H9 (cell line): ENCODE measurements at regions not wholly inside any gene's neighbourhood (a gene's known extent, or its start where the extent isn't known, plus 50 kb on each side); places are given as distances from the start of the nearest gene placed in this dataset.

Source experiments
- DNase-seq: peaks from one replicate; pipeline ENCODE4 v3.0.0-alpha.2; 2017
- H2AFZ ChIP-seq: one replicate; pipeline ENCODE4 v1.6.1; 2013; ENCODE audit warnings: mild to moderate bottlenecking, low read length, control low read depth, moderate library complexity
- H2AK5ac ChIP-seq: 2 replicates; pipeline ENCODE4 v1.6.1; 2013; ENCODE audit warnings: low read length, control low read depth, mixed read lengths; ENCODE audit not compliant: insufficient read length
- H2BK120ac ChIP-seq: one replicate; pipeline ENCODE4 v1.6.1; 2013; ENCODE audit warnings: low read depth, mild to moderate bottlenecking, low read length, control low read depth, inconsistent platforms; ENCODE audit not compliant: poor library complexity, severe bottlenecking
- H2BK12ac ChIP-seq: 2 replicates; pipeline ENCODE4 v1.6.1; 2013; ENCODE audit warnings: low read length, control low read depth, mixed read lengths, low read depth; ENCODE audit not compliant: insufficient read length
- H2BK15ac ChIP-seq: 2 replicates; pipeline ENCODE4 v1.6.1; 2013; ENCODE audit warnings: low read depth, low read length, control low read depth
- H2BK20ac ChIP-seq: one replicate; pipeline ENCODE4 v1.6.1; 2013; ENCODE audit warnings: low read depth, mild to moderate bottlenecking, low read length, control low read depth, inconsistent platforms; ENCODE audit not compliant: poor library complexity, severe bottlenecking
- H2BK5ac ChIP-seq: 2 replicates; pipeline ENCODE4 v1.6.1; 2013; ENCODE audit warnings: low read length, control low read depth, mixed read lengths; ENCODE audit not compliant: insufficient read length
- H3K14ac ChIP-seq: 2 replicates; pipeline ENCODE4 v1.6.1; 2013; ENCODE audit warnings: low read length, control low read depth; ENCODE audit not compliant: insufficient read depth
- H3K18ac ChIP-seq: 2 replicates; pipeline ENCODE4 v1.6.1; 2013; ENCODE audit warnings: low read depth, mild to moderate bottlenecking, mixed read lengths, low read length, control low read depth; ENCODE audit not compliant: insufficient read length
- H3K23ac ChIP-seq: 2 replicates; pipeline ENCODE4 v1.6.1; 2013; ENCODE audit warnings: low read length, control low read depth, mixed read lengths, low read depth; ENCODE audit not compliant: insufficient read length
- H3K23me2 ChIP-seq: 2 replicates; pipeline ENCODE4 v1.6.1; 2013; ENCODE audit warnings: low read depth, mild to moderate bottlenecking, mixed read lengths, low read length, control low read depth; ENCODE audit not compliant: insufficient read length, poor library complexity, severe bottlenecking
- H3K27ac ChIP-seq: 2 replicates; pipeline ENCODE4 v1.5.1; 2013; ENCODE audit warnings: low read length, control low read depth, mixed read lengths, low read depth; ENCODE audit not compliant: insufficient read length
- H3K27me3 ChIP-seq: 2 replicates; pipeline ENCODE4 v1.6.1; 2013; ENCODE audit warnings: low read length, control low read depth, inconsistent platforms; ENCODE audit not compliant: insufficient read depth
- H3K4ac ChIP-seq: 2 replicates; pipeline ENCODE4 v1.6.1; 2013; ENCODE audit warnings: low read depth, mild to moderate bottlenecking, control low read depth, inconsistent platforms, low read length, moderate library complexity
- H3K4me1 ChIP-seq: 2 replicates; pipeline ENCODE4 v1.6.1; 2013; ENCODE audit warnings: low read length, control low read depth, inconsistent platforms; ENCODE audit not compliant: insufficient read depth
- H3K4me2 ChIP-seq: 2 replicates; pipeline ENCODE4 v1.6.1; 2013; ENCODE audit warnings: low read length, control low read depth, mixed read lengths; ENCODE audit not compliant: insufficient read length, insufficient read depth
- H3K56ac ChIP-seq: 2 replicates; pipeline ENCODE4 v1.6.1; 2013; ENCODE audit warnings: low read depth, mild to moderate bottlenecking, mixed read lengths, low read length, control low read depth; ENCODE audit not compliant: insufficient read length
- H3K79me1 ChIP-seq: 2 replicates; pipeline ENCODE4 v1.6.1; 2013; ENCODE audit warnings: low read depth, mild to moderate bottlenecking, moderate library complexity, low read length, control low read depth, inconsistent platforms; ENCODE audit not compliant: insufficient read depth, poor library complexity, severe bottlenecking
- H3K79me2 ChIP-seq: 2 replicates; pipeline ENCODE4 v1.6.1; 2013; ENCODE audit warnings: low read length, control low read depth, inconsistent platforms; ENCODE audit not compliant: insufficient read depth
- H3K9ac ChIP-seq: 2 replicates; pipeline ENCODE4 v1.6.1; 2013; ENCODE audit warnings: low read length, control low read depth, mixed read lengths; ENCODE audit not compliant: insufficient read length; ENCODE audit errors: extremely low read depth
- H3K9me3 ChIP-seq: one replicate; pipeline ENCODE4 v1.6.1; 2013; ENCODE audit warnings: low read depth, low read length, inconsistent platforms; ENCODE audit not compliant: control insufficient read depth
- H3T11ph ChIP-seq: one replicate; pipeline ENCODE4 v1.6.1; 2013; ENCODE audit warnings: mild to moderate bottlenecking, low read length, control low read depth, inconsistent platforms
- H4K20me1 ChIP-seq: one replicate; pipeline ENCODE4 v1.6.1; 2013; ENCODE audit not compliant: control insufficient read depth, insufficient read length, insufficient read depth
- H4K5ac ChIP-seq: 2 replicates; pipeline ENCODE4 v1.6.1; 2013; ENCODE audit warnings: low read depth, mild to moderate bottlenecking, mixed read lengths, low read length, control low read depth; ENCODE audit not compliant: insufficient read length
- H4K8ac ChIP-seq: replicated peaks from 2 replicates; pipeline ENCODE4 v1.6.1; 2013; ENCODE audit warnings: low read length, control low read depth, mixed read lengths, low read depth; ENCODE audit not compliant: insufficient read length
- H4K91ac ChIP-seq: 2 replicates; pipeline ENCODE4 v1.6.1; 2013; ENCODE audit warnings: low read depth, mild to moderate bottlenecking, moderate library complexity, mixed read lengths, low read length, control low read depth; ENCODE audit not compliant: insufficient read length
- H3K27ac Mint-ChIP-seq, 3 experiments: 2 replicates in 2 of 3; 3 replicates in 1 of 3; pipeline ENCODE4 v1.8.0; 2020 to 2021; ENCODE audit warnings: mixed read lengths in 3 of 3, mild to moderate bottlenecking in 1 of 3, moderate library complexity in 1 of 3
- H3K27me3 Mint-ChIP-seq: 2 replicates; pipeline ENCODE4 v1.8.0; 2021; ENCODE audit warnings: low read depth, mild to moderate bottlenecking, moderate library complexity, mixed read lengths
- H3K36me3 Mint-ChIP-seq, 3 experiments: 2 replicates in 2 of 3; 3 replicates in 1 of 3; pipeline ENCODE4 v1.8.0; 2020 to 2021; ENCODE audit warnings: low read depth in 3 of 3, mixed read lengths in 3 of 3; ENCODE audit not compliant: insufficient read depth in 1 of 3
- H3K4me1 Mint-ChIP-seq, 2 experiments: 2 replicates each; pipeline ENCODE4 v1.8.0; 2020; ENCODE audit warnings: mixed read lengths in 2 of 2
- H3K4me3 Mint-ChIP-seq, 2 experiments: 2 replicates in 1 of 2; 3 replicates in 1 of 2; pipeline ENCODE4 v1.8.0; 2020 to 2021; ENCODE audit warnings: mild to moderate bottlenecking in 2 of 2, mixed read lengths in 2 of 2, moderate library complexity in 1 of 2
- H3K9me3 Mint-ChIP-seq, 2 experiments: 2 replicates in 1 of 2; 3 replicates in 1 of 2; pipeline ENCODE4 v1.8.0; 2020; ENCODE audit warnings: mild to moderate bottlenecking in 2 of 2, mixed read lengths in 2 of 2, moderate library complexity in 1 of 2
- CTCF ChIP-seq: fragments of 200-600 bp; sonication (generic); conservative IDR thresholded peaks from 3 replicates; pipeline ENCODE4 v1.8.0; 2021; ENCODE audit warnings: antibody characterized with exemption, mild to moderate bottlenecking
- WGBS: extraction: QIAGEN DNeasy Blood & Tissue Kit; methylation state at CpG from one replicate; pipeline ENCODE4 v1.1.7; 2013; ENCODE audit warnings: missing lambda C conversion rate, low lambda C conversion rate, mixed read lengths; ENCODE audit not compliant: insufficient read length; ENCODE audit errors: extremely low coverage; 5-methylcytosine and 5-hydroxymethylcytosine counted together

GRCh38 chr10:3478153-3478552 is 305.6 kb upstream of the PITRM1 start:
- H2AK5ac ChIP-seq = no peak overlapping the region
- H3K23ac ChIP-seq = no peak overlapping the region
- no peaks in the 10 kb centered on the region; a peak in 2 of 7 replicates for H3K36me3 Mint-ChIP-seq
- H3K27ac Mint-ChIP-seq = no peak overlapping the region; a peak in 1 of 7 replicates
- no peak overlapping the region for H3K27ac ChIP-seq
- no peaks in the 10 kb centered on the region for H3K27me3 ChIP-seq
- no peak overlapping the region for H2AFZ ChIP-seq
- no peaks in the 10 kb centered on the region for H4K20me1 ChIP-seq
- H3K4ac ChIP-seq = no peak overlapping the region
- no peak overlapping the region for H3K4me3 Mint-ChIP-seq
- no peak overlapping the region for H4K91ac ChIP-seq
- TF ChIP-seq CTCF = no peak
- no peak overlapping the region for H3K4me2 ChIP-seq
- H3K79me1 ChIP-seq = no peaks in the 10 kb centered on the region
- H2BK20ac ChIP-seq = no peak overlapping the region
- peaks cover 15 to 30% of the 10 kb centered on the region in 2 experiments for H3K4me1 Mint-ChIP-seq
- H4K8ac ChIP-seq = no peak overlapping the region
- no peaks in the 10 kb centered on the region; a peak in 1 of 5 replicates for H3K9me3 Mint-ChIP-seq
- H3K9ac ChIP-seq = no peak overlapping the region
- H3K14ac ChIP-seq = no peak overlapping the region
- no peaks in the 10 kb centered on the region for H3K79me2 ChIP-seq
- H3K9me3 ChIP-seq = no peaks in the 10 kb centered on the region
- H3T11ph ChIP-seq = no peak overlapping the region
- H4K5ac ChIP-seq = no peak overlapping the region
- no peak overlapping the region for H3K18ac ChIP-seq
- peaks cover 11% of the 10 kb centered on the region for H3K27me3 Mint-ChIP-seq
- no peak overlapping the region for H2BK120ac ChIP-seq
- no peaks in the 10 kb centered on the region; the same call in 1 of the 2 replicates for H3K4me1 ChIP-seq
- H3K56ac ChIP-seq = no peak overlapping the region
- no peak overlapping the region for H2BK5ac ChIP-seq
- DNase-seq = no peak
- no peaks in the 10 kb centered on the region for H3K23me2 ChIP-seq
- WGBS = no CpG with 5 or more reads among the region's 2 CpGs
- H2BK15ac ChIP-seq = no peak overlapping the region
- H2BK12ac ChIP-seq = no peak overlapping the region
